ENCODE measurements at regions not wholly inside any gene's neighbourhood (a gene's known extent, or its start where the extent isn't known, plus 50 kb on each side); places are given as distances from the start of the nearest gene placed in this dataset.

GRCh38 chr12:30391766-30392366 is 303.8 kb downstream of the IPO8 start:
- DNase-seq, result no peak
- in situ Hi-C loops (cut with MboI; ENCODE audit: low pct_unique_long_range_greater_than_20kb, low sequenced_read_pairs), result no loop called here

GRCh38 chr12:30385706-30386105 is 310.0 kb downstream of the IPO8 start:
- no peak for DNase-seq
- in situ Hi-C loops (cut with MboI; ENCODE audit: low pct_unique_long_range_greater_than_20kb, low sequenced_read_pairs), result no loop called here

- in situ Hi-C loops (cut with MboI; ENCODE audit: low pct_unique_long_range_greater_than_20kb, low sequenced_read_pairs), result no loop called here
- DNase-seq, result no peak
Observed at GRCh38 chr12:30384976-30385375, 310.7 kb downstream of the IPO8 start.

DNA sequence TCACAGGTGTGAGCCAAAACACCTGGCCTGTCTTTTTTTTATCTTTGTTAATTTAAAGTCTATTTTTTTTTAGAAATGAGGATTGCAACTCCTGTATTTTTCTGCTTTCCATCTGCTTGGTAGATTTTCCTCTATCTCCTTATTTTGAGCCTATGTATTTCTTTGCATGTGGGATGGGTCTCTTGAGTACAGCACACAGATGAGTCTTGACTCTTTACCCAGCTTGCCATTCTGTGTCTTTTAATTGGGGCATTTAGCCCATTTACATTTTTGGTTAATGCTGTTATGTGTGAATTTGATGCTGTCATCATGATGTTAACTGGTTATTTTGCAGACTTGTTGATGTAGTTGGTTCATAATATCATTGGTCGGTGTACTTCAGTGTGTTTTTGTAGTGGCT is 317.4 kb downstream of the IPO8 start:
- DNase-seq, result no peak
- in situ Hi-C loops (cut with MboI; ENCODE audit: low pct_unique_long_range_greater_than_20kb, low sequenced_read_pairs), result no loop called here

DNA sequence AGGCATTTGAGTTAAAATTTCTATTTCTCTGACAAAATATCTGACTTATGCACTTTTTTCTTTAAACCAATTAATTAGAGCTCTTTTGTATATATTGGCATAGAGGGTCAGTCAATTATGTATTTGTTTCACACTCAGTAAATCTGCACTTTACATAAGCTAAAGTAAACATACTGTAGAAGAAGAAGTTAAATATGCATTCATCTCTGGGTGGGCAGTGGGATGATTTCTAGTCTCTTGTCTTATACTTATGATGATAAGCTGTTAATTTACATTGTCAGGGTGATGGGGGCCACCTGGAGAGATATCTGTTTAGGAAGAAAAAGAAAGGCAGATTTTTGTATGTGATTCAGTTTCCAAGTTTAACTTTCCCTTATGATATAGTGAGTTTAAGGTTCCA is 330.8 kb downstream of the IPO8 start:
- in situ Hi-C loops (cut with MboI; ENCODE audit: low pct_unique_long_range_greater_than_20kb, low sequenced_read_pairs), result no loop called here
- DNase-seq, result no peak

DNA sequence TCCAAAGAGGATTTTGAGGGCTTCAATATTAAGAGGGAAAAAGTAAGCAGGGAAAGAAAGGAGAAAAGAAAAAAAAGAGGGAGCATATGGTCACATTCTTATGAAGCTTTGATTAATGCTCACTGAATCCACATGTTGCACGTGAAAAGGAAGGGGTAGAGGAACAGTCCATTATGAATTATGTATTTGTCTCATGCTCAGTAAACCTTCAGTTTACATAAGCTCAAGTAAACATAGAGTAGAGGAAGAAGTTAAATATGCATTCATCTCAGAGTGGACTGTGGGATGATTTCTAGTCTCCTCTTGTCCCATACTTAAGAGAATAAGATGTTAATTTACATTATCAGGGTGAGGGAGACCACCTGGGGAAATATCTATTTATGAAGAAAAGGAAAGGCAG is 334.5 kb downstream of the IPO8 start:
- in situ Hi-C loops (cut with MboI; ENCODE audit: low pct_unique_long_range_greater_than_20kb, low sequenced_read_pairs), result no loop called here
- DNase-seq, result no peak

- no peak for DNase-seq
- in situ Hi-C loops (cut with MboI; ENCODE audit: low pct_unique_long_range_greater_than_20kb, low sequenced_read_pairs), result no loop called here
Observed at GRCh38 chr12:30358671-30359070, 337.0 kb downstream of the IPO8 start.

DNA sequence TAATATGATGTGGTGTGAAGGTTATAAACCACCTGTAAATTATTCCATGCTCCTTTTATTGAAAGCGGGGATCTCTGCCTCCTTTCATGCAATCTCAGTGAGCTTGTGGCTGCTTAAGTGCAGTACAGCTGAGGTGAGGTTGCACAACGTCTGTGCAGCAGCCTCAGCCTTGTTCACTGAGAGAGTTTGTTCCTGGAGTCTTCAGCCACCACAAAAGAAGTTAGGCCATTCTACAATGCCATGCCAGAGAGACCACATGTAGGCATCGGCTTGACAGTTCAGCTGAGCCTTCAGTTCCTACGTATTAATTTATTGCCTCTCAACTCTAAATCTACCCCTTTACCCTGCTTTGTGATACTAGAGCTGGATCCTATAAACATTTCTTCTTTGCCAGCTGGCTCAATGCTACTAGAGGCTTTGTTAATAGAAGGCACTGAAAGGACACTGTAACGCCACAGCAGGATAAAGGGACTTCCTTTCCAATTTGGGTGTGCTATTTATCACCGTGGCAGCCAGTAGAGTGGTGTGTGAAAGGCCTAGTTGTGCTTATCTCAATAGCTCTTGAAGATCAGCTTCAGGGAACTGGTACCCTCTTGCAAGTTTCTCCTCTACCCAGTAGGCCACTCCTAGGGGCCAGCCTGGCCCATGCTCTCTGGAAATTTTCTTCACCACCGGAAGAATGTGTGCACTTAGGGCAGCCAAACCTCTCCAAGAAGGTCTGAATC is 337.7 kb downstream of the IPO8 start:
- in situ Hi-C loops (cut with MboI; ENCODE audit: low pct_unique_long_range_greater_than_20kb, low sequenced_read_pairs), result no loop called here
- DNase-seq, result no peak

DNA sequence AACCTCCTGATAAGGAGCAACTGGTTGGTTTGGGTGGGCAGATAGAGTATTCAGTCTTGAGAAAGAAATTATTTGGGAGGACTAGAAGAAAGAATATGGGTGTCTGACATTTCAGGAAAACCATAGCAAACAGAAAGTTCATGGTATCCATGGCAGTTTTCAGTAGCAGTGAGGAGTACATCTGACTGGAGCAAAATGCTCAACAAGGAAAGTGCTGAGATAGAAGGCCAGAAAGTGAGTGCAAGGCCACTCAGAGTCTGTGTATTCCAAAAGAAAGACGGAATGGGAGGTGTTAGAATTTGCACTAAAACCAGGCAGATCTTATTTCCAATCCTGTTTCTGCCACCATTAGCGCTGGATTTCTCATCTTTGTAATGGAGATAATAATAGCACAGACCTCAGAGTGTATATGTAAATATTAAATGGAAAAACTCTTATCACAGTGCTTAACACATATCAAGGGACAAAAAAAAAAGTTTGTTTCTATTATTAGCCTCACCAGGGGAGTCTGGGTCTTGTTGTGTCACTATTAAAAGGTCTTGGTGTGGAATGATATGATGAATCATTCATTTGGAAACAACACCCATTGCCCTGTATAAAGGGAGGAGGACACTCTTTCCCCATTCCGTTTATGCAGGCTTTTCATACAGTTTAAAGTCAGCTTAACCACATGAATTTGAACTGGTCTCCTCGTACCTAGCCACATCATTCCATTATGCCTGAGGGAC is 349.8 kb downstream of the IPO8 start:
- no peak for DNase-seq
- in situ Hi-C loops (cut with MboI; ENCODE audit: low pct_unique_long_range_greater_than_20kb, low sequenced_read_pairs), result no loop called here

DNA sequence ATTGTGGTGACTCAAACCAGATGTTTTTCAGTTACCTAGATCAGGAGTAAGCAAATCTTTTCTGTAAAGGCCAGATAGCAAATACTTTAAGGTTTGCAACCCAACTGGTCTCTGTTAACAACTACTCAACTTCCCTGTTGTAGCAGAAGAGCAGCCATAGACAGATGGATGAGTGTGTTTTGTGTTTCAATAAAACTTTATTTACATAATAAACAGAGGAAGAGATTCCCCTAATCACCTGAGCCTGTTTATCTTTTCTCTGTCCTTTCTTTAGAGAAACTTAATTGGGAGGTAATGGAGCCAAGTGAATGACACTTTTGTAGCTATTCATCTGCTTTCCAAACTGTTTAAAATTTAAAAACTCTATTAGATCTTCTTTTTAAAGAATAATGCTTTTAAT is 365.1 kb downstream of the IPO8 start:
- no peak for DNase-seq
- in situ Hi-C loops (cut with MboI; ENCODE audit: low pct_unique_long_range_greater_than_20kb, low sequenced_read_pairs), result no loop called here

- in situ Hi-C loops (cut with MboI; ENCODE audit: low pct_unique_long_range_greater_than_20kb, low sequenced_read_pairs), result no loop called here
- DNase-seq, result no peak
Observed at GRCh38 chr12:30329281-30329680, 366.4 kb downstream of the IPO8 start.

- DNase-seq, result no peak
- in situ Hi-C loops (cut with MboI; ENCODE audit: low pct_unique_long_range_greater_than_20kb, low sequenced_read_pairs), result no loop called here
Observed at GRCh38 chr12:30323008-30323407, 372.7 kb downstream of the IPO8 start.

GRCh38 chr12:30320561-30320960 is 375.1 kb downstream of the IPO8 start:
- no peak for DNase-seq
- in situ Hi-C loops (cut with MboI; ENCODE audit: low pct_unique_long_range_greater_than_20kb, low sequenced_read_pairs), result no loop called here

- in situ Hi-C loops (cut with MboI; ENCODE audit: low pct_unique_long_range_greater_than_20kb, low sequenced_read_pairs), result no loop called here
- no peak for DNase-seq
Observed at GRCh38 chr12:30314506-30315100, 381.1 kb downstream of the IPO8 start.

GRCh38 chr12:30308010-30308717 is 387.5 kb downstream of the IPO8 start:
- DNase-seq, result no peak
- in situ Hi-C loops (cut with MboI; ENCODE audit: low pct_unique_long_range_greater_than_20kb, low sequenced_read_pairs), result no loop called here

DNA sequence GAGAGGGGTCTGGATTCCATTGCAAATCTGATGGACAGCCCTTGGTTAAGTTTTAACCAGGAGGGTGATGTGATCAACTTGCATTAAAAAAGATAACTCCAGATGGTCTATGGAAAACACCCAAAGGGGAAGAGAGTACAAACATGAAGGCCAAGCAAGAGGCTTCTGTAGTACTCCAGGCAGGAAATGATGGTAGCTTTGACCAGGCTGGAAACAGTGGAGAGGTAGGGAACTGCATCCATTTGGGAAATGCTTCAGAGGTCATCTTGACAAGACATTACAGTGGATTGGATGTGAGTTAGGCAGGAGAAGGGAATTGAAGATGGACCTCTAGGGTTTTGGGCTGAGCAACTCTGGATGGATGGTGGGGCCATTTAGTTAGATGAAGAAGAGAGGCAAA is 391.1 kb downstream of the IPO8 start:
- in situ Hi-C loops (cut with MboI; ENCODE audit: low pct_unique_long_range_greater_than_20kb, low sequenced_read_pairs), result no loop called here
- no peak for DNase-seq

DNA sequence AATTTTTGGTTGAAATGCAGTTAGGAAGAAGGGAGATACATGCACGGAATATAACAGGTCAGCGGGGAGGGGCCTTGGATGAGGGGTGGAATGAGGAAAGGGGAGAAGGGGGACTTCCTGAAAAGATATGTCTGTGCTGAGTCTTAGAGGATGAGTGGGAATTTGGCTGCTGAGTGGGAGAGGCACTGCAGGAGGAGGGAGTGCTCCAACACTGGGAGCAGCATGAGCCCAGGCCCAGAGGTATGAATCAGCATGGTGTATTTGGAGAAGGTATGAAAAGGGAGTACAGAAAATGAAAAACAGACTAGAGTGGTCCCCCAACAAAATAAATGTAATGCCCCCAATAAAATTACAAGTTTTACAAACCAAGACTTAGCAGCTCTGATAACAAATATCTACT is 394.4 kb downstream of the IPO8 start:
- in situ Hi-C loops (cut with MboI; ENCODE audit: low pct_unique_long_range_greater_than_20kb, low sequenced_read_pairs), result no loop called here
- no peak for DNase-seq

GRCh38 chr12:30296486-30296885 is 399.2 kb downstream of the IPO8 start:
- no peak for DNase-seq
- in situ Hi-C loops (cut with MboI; ENCODE audit: low pct_unique_long_range_greater_than_20kb, low sequenced_read_pairs), result no loop called here

DNA sequence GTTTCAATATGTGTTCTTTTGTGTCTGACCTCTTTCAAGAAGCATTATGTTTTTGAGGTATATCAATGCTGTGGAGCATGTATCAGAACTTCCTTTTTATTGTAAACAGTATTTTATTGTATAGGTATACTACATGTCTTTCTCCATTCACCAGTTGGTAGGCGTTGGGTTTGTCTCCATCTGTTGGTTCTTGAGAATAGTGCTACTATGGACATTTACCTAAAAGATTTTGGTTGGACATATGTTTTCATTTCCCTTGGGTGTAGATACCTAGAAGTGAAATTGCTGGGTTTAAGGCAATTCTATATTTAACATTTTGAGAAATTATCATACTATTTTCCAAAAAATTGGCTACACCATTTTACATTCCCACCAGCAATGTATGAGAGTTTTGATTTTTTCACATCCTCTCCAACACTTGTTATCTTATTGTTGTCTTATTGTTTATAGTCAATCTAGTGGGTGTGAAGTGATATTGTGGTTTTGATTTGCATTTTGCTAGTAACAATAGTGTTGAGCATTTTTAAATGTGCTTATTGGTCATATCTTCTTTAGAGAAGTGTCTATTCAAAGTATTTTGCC is 409.2 kb downstream of the IPO8 start:
- peak; percentile 19 for DNase-seq
- in situ Hi-C loops (cut with MboI; ENCODE audit: low pct_unique_long_range_greater_than_20kb, low sequenced_read_pairs), result no loop called here

Measured in KBM-7 (cell line).